Endometrium (tissue), 2 donors: ENCODE measurements at regions not wholly inside any gene's neighbourhood (a gene's known extent, or its start where the extent isn't known, plus 50 kb on each side); places are given as distances from the start of the nearest gene placed in this dataset.

Experiments
- FAIRE-seq: peaks from 2 replicates; lab custom pipeline; 2012; peaks lifted over from hg19 to GRCh38; lab: Jason Lieb, UNC
- donor health status: control.
- donor health status: control.

DNA sequence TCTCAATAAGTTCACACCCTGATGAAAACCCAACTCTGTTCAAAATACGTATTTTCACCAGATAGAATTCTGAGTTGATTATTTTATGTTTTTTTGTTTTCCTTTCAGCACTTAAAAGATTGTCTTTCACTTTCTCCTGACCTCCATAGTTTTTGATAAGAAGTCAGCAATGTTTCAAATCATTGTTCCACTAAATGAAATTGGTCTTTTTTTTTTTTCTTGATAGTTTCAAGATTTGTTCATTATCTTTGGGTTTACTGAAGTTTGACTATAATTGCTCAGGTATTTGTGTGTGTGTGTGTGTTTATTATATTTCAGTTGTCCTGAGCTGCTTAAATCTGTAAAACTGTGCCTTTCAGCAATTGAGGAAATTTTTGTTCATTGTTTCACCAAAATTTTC, 498.7 kb downstream of the TLE1 start:
- no peak for FAIRE-seq

DNA sequence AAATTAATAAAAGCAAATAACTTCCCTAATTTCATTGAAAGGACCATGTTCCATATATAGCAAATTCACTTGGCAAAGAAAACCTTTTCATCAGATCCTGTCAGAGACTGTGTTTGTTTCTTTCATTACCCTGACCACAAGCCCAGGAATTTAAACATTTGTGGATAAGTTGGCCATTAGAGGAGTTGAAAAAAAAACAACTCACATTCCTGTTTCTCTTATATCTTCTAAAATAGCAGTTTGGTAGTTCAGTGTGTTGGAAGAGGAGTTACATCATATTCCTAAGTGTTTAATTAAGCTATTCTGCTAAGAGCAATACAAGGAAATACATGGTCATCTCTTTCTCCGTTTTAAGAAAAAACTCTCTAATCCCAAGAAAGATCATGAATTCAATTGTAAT, 505.6 kb downstream of the TLE1 start:
- FAIRE-seq = no peak

DNA sequence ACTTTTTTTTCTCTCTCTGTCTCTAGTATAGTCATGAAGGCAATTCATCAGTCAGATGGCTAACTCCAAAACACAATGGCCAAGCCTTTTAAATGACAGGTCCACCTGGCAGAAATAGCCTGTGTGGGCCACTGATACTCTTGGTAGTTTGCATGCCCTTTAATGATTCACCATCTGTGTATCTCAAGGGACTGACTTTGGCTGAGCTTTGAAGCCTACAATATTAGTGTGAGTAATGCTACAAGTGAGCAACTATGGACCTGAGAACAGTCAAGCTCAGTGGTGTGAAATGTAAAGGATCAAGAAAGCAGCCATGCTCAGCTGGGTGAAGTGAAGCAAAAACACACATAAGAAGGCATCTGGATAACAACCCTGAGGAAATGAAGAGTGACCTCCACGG, 506.9 kb downstream of the TLE1 start:
- no peak for FAIRE-seq

DNA sequence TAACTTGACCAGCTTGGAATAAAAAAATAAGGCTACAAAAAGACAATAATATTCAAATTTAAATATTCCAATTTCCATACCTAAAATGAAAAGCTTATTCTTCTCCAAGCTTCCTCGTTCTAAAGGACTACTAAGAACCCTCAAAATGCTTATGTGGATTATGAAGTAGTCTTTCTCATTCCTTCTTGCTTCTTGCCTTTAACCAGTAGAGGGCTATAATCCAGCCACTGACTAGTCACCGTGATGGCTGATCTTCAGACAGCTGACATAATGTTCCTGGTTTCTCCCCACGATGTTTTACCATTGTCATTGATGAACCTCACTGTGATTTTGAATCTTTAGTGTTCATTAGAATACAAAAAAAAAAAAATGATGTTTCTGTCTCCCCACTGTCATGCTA, 515.3 kb downstream of the TLE1 start:
- FAIRE-seq = no peak

DNA sequence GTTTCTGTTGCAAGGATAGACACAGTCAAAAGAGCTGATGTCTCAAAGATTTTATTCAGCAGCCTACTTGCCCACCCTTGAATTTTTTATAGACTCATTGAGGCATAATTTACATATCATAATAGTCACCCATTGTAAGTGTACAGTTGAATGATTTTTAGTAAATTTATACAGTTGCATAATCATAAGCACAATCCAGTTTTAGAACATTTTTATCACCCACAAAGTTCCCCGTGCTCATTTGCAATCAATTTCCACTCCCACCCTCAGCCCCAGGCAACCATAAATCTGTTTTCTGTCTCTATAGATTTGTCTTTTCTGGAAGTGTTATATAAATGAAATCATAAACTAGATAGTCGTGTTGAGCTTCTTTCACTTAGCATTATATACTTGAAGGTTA, 517.7 kb downstream of the TLE1 start:
- FAIRE-seq = no peak

DNA sequence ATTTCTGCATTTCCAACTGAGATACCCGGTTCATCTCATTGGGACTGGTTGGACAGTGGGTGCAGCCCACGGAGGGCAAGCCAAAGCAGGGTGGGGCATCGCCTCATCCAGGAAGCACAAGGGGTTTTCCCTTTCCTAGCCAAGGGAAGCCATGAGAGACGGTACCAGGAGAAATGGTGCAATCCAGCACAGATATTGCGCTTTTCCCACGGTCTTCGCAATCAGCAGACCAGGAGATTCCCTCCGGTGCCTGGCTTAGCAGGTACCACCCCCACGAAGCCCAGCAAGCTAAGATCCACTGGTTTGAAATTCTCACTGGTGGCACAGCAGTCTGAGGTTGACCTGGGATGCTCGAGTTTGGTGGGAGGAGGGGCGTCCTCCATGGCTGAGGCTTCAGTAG, 527.0 kb downstream of the TLE1 start:
- no peak for FAIRE-seq

DNA sequence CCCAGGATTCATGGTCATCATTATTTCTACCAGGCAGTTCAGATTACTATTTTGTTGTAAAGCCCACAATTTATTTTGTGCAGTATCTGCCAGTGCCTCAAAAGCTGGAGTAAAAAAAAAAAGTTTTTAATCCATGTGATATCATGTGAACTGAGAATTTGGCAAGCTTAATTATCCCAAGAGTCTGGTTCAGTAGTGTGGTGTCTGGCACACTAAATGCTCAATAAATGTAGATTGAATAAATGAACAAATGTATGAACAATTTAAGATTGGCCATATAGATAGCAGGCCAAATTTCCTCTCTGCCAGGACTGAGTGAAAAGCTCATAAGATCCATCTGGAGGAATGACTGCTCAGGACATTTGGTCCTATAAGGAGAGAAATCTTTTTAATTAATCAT, 533.0 kb downstream of the TLE1 start:
- no peak for FAIRE-seq

DNA sequence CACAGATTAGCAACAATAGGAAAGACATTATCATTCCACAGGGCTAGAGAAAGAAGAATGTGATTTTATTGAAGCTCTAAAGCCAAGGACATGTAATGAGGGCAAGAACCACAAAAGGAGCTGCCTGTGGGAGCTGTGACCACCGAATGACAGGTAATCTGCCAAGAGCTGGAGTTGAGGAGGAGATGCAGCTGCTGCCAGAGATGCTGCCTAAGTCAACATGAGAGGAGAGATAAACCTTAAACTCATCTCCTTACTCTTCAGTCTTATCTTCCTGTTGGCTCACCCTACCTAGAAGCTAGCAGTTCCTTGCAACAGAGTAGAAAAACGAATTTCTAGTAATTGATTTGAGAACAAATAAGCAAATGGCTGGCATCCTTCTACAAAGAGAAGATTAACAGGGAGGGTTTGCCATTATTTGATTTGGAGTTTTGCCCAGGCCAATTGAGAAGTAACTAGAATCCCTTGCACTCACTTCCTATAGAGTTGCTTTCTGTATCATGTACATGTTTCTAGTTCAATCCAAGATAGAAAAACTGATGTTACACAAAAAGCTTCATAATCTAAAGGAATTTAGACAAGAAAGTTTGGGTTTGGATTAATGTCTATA, 539.2 kb downstream of the TLE1 start:
- FAIRE-seq = no peak

DNA sequence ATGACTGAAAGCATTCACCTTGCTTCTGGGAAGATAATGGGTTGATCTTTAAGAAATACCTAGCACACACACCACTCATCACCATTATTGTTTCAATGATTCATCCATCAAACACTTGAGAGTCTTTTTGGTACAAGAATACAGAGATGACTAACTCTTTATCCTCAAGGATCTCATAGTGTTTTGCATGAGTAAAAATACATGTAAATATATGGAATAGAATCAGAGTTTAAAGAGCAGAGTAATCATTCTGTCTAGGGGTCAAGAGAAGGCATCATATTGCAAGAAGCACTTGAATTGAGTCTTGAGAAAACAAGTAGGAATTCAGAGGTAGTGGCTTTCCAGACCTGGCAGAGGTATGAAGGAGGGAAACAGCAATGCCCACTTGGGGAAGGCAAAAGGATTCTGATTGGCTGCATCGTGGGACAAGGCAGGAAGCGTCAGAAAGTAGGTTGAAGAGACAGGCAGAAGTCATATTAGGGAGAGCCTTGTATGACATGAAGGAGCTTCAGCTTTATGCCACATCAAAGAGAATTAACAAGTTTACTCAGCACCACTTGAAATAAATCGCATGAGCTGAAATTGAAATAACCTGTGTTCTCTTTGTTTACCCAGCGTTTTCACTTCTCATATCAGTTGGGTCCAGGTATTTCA, 542.5 kb downstream of the TLE1 start:
- FAIRE-seq = no peak

DNA sequence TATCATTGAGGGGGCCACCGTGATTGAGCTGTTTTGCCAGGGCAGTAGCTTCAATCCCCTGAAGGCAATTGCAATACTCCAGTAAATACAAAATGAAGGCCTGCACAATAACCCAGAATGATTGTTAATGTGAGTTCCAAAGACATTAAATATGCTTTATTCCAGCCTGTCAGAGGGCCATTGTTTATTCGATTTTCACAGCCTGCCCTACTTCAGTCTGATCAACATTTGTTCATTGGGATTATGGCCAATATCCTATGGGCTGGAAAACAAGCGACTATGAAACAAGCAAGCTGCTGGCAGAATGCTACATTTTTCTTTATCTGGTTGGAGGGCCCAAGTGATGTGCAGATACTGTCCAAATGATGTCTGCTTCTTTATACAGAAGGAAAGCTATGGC, 543.1 kb downstream of the TLE1 start:
- no peak for FAIRE-seq

DNA sequence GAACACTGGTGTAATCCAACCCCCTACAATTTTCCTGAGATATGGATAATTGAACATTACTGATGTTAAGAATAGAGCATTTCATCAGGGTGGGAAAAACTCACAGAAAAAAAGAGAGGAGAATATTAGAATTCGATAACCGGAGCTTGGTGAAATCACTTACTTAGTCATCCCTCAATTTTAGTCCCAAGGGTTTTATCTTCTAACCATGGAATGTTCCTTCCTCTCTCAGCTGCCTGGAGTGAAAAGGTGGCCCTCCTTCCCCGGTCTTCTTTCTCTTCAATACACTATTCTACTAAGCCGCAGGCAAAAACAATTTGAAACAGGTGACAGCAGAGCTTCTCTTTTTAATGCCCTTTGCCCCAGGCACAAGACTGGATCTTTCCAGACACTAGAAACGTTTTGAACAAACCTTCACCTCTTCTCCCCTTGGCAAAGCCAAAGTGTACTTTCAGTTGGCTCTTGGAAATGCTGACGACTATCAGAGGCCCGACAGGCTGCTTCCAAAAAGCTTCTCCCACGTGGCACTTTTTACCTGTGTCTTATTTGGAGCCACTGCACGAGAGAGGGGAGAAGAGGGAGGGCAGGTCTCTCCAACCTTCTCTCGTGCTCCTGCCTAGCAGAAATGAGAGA, 543.9 kb downstream of the TLE1 start:
- FAIRE-seq = no peak

DNA sequence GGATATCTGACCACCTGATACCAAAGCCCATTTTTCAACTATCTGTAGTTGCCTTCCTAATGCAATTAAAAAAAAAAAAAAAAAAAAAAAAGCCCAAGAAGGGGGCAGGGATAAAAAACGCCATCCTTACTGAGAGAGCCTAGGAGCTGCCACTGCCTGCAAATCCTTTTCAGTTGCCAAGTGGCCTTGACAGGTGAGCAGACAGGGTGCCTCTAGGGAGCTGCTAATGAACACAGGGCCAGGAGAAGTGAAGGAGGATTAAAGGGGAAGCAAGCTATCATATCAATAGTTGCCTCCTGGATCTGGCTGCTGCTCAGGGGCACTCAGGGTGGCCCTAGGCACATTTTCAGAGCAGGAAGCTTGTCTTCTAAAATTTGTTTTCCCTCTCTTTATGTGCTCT, 547.4 kb downstream of the TLE1 start:
- no peak for FAIRE-seq

DNA sequence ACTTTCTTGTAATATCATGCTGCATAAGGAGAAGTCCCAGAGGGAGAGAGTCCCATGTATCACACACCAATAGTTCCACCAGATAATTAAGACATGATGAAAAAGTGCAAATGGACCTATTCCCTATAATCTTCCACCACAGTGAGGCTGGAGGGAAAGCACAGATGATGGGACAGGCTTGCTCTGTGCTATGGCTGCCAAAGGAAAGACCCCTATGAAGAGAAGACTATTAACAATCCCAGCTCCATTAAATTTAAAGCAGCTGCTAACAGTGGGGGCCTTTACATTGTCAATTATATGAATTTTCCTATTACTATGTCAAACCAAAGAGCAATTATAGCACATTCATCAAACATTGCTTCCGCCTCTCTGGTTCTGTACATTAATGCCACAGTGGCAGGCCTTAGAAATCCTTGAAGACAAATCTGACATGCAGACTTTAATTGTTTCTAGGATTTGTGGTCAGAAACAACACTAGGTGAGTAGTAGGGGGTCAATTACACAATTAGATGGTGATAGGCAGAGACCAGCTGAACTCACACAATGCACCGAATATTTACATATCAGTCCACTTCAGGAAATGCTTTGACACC, 551.3 kb downstream of the TLE1 start:
- no peak for FAIRE-seq

DNA sequence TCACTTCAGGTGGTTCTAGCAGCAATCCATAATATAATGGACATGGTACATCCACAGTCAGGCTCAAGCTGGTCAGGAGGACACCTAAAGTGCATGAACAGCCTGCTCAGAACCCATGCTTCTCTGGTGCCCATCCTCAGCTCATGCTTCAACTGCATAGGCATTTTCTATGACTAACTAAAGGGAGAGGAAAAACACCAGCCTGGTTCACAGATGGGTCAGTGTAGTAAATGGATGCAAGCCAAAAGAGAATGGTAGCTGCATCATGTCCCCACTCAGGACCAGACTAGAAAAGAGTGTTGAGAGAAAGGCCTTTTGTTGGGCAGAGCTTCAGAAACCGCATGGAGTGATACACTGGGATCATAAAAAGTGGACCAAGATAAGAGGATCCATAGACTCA, 556.6 kb downstream of the TLE1 start:
- no peak for FAIRE-seq

DNA sequence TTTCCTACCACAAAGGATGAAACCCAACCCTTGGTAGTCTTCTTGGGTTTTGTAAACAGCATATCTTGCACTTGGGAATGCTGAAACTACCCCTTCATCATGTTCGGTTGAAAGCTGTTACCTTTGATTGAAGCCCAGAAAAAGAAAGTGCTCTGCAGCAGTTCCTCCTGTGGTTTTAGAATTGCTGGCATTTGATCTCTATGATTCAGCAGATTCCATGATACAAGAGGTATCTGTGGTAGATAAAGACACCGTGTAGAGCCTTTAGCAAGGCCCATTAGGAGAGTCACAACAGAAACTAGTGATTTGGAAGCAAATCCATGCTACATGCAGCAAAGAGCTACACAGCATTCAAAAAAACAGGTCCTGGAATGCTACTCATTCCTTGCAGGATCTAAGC, 557.0 kb downstream of the TLE1 start:
- FAIRE-seq = no peak

DNA sequence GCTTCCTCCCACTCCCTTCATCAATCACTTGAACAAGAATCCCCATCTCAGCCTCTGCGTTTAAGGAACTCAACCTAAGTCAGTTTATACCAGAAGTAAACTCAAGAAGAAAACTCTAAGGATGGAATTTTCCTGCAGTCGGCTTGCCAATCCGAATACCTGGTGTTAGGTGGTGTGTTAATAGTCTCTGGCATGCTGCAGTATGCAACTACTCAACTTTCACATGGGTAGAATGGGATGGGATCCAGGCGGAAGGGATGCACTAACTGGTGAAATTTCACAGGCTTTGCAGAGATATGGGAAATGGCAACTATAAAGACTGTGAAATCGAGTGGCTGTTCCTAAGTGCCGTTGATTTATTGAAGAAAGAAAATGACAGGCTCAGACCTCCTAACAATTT, 560.6 kb downstream of the TLE1 start:
- no peak for FAIRE-seq

DNA sequence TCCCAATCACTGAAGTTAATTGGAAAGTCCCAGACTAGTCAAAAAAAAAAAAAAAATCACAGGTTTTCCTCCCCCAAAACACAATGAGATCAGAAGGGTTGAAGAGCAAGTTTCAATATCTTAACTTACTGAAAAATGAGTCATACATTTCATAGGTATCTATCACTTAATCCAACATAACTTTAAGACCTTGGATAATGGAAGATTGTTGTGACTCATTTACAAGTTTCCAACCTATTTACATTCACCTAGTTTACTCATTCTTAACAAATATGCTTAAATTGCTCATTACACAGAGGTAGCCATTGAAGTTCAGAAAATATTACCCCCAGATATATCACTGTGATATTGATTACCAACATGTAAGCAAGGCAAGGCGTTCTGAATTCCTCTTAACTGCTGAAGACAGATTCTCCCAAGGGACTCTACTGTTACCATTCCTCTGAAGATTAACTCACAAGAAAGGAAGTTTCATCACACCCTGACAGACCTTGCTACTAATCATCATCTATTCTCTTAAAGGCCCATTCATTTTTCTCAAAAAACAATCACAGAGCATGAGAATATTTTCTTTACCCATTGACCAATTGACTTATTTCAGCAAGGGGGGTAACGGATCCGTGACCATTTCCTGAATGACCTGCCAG, 563.8 kb downstream of the TLE1 start:
- no peak for FAIRE-seq

DNA sequence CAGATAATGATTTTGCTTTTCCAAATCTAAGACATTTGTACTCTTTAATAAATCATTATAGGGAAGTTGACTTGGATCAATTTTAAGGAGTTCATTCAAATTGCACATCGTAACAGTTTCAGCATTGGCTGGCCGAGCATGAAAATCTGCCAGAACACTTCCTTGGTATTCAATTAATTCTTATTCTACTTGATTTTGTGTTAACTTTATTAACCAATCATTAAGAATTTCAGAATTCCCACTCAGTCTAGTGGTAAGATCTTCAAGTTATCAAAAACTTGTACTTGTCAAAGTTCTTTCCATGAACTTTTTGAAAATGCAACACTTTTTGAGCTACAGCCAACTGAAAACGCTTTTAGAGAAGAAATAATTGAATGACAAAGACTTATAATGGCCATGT, 565.8 kb downstream of the TLE1 start:
- no peak for FAIRE-seq

DNA sequence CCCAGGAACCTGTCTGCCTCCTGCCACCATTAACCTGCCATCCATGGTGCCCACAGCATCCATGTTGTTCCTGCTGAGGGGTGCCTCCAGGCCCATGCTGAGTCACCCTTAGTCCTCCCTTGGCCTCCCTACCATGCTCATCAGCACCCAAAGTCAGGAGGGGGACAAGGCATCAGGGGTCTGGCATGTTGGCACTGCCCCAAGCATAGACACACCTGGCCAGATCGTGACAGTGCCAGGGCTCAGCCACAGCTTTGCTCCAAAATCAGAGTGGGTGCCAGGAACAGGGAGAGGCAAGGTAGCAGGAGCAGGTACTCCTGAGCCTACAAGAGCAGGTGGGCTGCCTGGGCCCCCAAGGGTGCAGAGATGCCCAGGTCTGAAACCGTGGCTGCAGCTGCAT, 566.6 kb downstream of the TLE1 start:
- no peak for FAIRE-seq

DNA sequence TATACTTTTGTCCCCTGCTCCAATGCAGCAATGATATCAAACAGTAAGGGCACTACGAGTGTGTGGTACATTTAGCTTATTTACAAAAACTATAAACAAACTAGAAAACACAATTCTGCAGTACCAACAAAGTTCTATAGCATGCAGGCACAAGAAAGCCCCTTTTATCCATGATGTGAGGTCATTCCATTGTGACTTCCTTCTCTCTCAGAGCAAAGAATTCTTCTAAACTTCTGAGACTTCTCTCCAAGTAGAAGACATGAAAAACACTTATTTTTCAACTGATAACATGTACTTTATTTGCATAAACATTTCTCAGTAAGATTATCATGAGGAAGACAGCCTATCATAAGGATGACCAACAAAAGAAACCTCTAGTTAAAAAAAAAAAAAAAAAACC, 569.8 kb downstream of the TLE1 start:
- FAIRE-seq = no peak

DNA sequence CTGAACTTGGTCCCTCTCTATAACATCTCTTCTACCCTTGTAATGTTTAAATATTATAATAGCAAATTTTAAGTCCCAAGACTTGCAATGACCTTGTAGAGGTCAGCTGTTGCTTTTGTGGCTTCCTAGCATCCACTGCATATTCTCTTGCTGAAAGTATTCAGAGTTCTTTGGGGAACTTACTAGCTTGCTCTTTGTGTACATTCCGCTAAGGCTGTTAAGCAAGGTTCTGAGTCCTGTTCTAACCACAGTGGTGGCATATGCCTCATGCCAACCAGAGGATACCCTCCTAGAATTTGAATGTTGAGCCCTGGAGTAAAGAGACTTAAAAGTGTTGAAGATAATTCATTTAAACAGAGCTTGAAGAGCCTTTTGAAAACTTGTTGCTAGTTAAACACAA, 570.9 kb downstream of the TLE1 start:
- no peak for FAIRE-seq

DNA sequence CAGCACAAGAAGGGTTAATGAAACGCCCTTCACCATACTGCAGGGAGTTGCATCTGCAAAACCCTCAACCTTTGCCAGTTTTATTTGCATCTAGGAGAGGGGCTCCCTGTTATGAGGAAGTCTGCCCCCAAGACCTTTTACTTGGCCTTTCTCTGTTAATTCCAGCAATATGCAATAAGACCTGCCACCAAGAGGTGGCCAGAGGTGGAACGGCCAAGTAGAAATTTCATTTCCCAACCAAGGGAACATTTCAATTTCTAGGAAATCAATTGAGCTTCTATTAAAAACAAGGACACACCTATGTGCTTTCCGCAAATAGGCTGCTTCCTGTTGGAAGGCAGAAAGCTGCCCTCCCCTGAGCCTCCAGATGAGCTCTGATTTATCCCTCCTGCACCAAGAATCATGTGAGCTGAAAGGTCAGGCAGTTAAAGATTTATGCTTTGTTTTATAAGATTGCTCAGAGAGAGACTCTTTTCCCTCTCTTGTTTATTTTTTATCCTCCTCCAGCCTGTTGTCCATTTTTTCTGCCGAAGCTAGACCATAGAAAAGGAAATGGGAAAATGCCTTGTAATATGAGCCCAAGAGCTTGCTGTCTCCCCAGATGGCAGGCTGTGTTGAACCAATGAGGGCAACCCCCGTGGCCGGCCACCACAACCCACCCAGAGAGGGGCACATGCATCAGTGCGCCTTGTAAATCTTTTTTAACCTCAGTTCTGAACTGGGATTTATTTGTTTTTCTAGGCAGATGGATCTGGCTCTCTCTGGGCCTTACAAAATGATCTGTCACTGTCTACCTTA, 572.8 kb downstream of the TLE1 start:
- no peak for FAIRE-seq
